ENCODE measurements at regions not wholly inside any gene's neighbourhood (a gene's known extent, or its start where the extent isn't known, plus 50 kb on each side); places are given as distances from the start of the nearest gene placed in this dataset.

- no peak for DNase-seq (ENCODE audit: low spot score in 2 of 2)
- no peaks in the 10 kb centered on the region for H3K4me1 ChIP-seq
- no peak for TF ChIP-seq CTCF (IDR thresholded peaks at IDR 0.05)
- no peaks in the 10 kb centered on the region for H3K9me3 ChIP-seq
- no peaks in the 10 kb centered on the region for H3K36me3 ChIP-seq
- H3K27ac ChIP-seq = no peak overlapping the region
- intact Hi-C loops (cut with DNase I) = no loop called here
- no peaks in the 10 kb centered on the region for H3K27me3 ChIP-seq
- H3K4me3 ChIP-seq = no peak overlapping the region
Observed at GRCh38 chr12:31227401-31227981, 98.5 kb downstream of the SINHCAF start.

GRCh38 chr12:31228811-31229792, 96.8 kb downstream of the SINHCAF start:
- no peak for TF ChIP-seq CTCF (IDR thresholded peaks at IDR 0.05)
- Histone ChIP-seq H3K9me3 (no peaks in the 10 kb centered on the region), H3K27me3 (no peaks in the 10 kb centered on the region), H3K27ac (no peak overlapping the region), H3K4me3 (no peak overlapping the region), H3K4me1 (no peaks in the 10 kb centered on the region), H3K36me3 (no peaks in the 10 kb centered on the region)
- DNase-seq (ENCODE audit: low spot score in 2 of 2) = no peak
- intact Hi-C loops (cut with DNase I) = no loop called here

DNA sequence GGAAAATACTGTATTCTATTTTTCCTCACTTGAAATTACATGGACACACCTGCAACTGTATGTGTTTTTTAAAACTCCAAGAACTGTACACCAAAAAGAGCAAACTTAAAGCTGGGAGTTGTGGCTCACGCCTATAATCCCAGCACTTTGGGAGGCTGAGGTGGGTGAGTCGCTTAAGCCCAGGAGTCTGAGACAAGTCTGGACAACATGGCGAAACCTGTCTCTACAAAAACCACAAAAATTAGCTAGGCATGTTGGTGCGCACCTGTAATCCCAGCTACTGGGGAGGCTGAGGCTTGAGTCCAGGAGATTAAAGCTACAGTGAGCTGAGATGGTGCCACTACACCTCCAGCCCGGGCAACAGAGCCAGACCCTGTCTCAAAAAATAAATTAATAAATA, 95.9 kb downstream of the SINHCAF start:
- TF ChIP-seq CTCF (IDR thresholded peaks at IDR 0.05) = no peak
- Histone ChIP-seq H3K4me3 (no peak overlapping the region), H3K36me3 (no peaks in the 10 kb centered on the region), H3K4me1 (no peaks in the 10 kb centered on the region), H3K9me3 (no peaks in the 10 kb centered on the region), H3K27ac (no peak overlapping the region), H3K27me3 (no peaks in the 10 kb centered on the region)
- DNase-seq (ENCODE audit: low spot score in 2 of 2) = no peak
- intact Hi-C loops (cut with DNase I) = loop anchor here (10.0 kb wide), 1 partner anchor 385 kb away; no protein-coding TSS in a partner anchor
